Iris pigment epithelial cell (primary cell): ENCODE measurements at regions not wholly inside any gene's neighbourhood (a gene's known extent, or its start where the extent isn't known, plus 50 kb on each side); places are given as distances from the start of the nearest gene placed in this dataset.
"Not testable (repeated sequence)": the region's sequence is repeated elsewhere in the genome, so short reads cannot be mapped to it uniquely, and the experiment has no call there.

Experiments
- DNase-seq: peaks from one replicate; pipeline ENCODE4 v3.0.0-alpha.2; 2011; ENCODE audit warnings: low read depth

GRCh38 chr2:13604951-13605661, 888.4 kb downstream of the TRIB2 start:
- no peak for DNase-seq

GRCh38 chr2:13607139-13607538, 890.4 kb downstream of the TRIB2 start:
- DNase-seq: no peak

GRCh38 chr2:13611939-13612338, 895.2 kb downstream of the TRIB2 start:
- no peak for DNase-seq

GRCh38 chr2:13616059-13616458, 899.3 kb downstream of the TRIB2 start:
- DNase-seq: no peak

GRCh38 chr2:13616616-13617015, 899.9 kb downstream of the TRIB2 start:
- no peak for DNase-seq

GRCh38 chr2:13628122-13628521, 911.4 kb downstream of the TRIB2 start:
- no peak for DNase-seq

- peak; percentile 15 for DNase-seq
Observed at GRCh38 chr2:13638181-13638580, 921.4 kb downstream of the TRIB2 start.

GRCh38 chr2:13649918-13650317, 933.2 kb downstream of the TRIB2 start:
- DNase-seq: no peak

GRCh38 chr2:13650586-13651180, 933.9 kb downstream of the TRIB2 start:
- DNase-seq: no peak

GRCh38 chr2:13651684-13652131, 935.0 kb downstream of the TRIB2 start:
- DNase-seq: no peak

GRCh38 chr2:13652531-13653313, 936.0 kb downstream of the TRIB2 start:
- peak; percentile 65 for DNase-seq

GRCh38 chr2:13654416-13654815, 937.7 kb downstream of the TRIB2 start:
- no peak for DNase-seq

GRCh38 chr2:13660231-13660630, 943.5 kb downstream of the TRIB2 start:
- DNase-seq: no peak

GRCh38 chr2:13662055-13662454, 945.3 kb downstream of the TRIB2 start:
- DNase-seq: peak; percentile 41

- no peak for DNase-seq
Observed at GRCh38 chr2:13666582-13667414, 950.1 kb downstream of the TRIB2 start.

- no peak for DNase-seq
Observed at GRCh38 chr2:13667415-13667757, 950.6 kb downstream of the TRIB2 start.

GRCh38 chr2:13669607-13670006, 952.9 kb downstream of the TRIB2 start:
- DNase-seq: no peak

GRCh38 chr2:13673821-13674220, 957.1 kb downstream of the TRIB2 start:
- not testable (repeated sequence) for DNase-seq

- peak; percentile 75 for DNase-seq
Observed at GRCh38 chr2:13676269-13676668, 956.2 kb upstream of the LRATD1 start.

- peak; percentile 59 for DNase-seq
Observed at GRCh38 chr2:13681936-13682335, 950.6 kb upstream of the LRATD1 start.

- peak; percentile 75 for DNase-seq
Observed at GRCh38 chr2:13682540-13683272, 949.8 kb upstream of the LRATD1 start.

- DNase-seq: no peak
Observed at GRCh38 chr2:13686262-13686661, 946.3 kb upstream of the LRATD1 start.
